Neuronal stem cell (in vitro differentiated cells): ENCODE measurements at regions not wholly inside any gene's neighbourhood (a gene's known extent, or its start where the extent isn't known, plus 50 kb on each side); places are given as distances from the start of the nearest gene placed in this dataset.

Source experiments
- DNase-seq: peaks from one replicate; pipeline ENCODE4 v3.0.0-alpha.2; 2013; ENCODE audit warnings: low spot score
- H2AFZ ChIP-seq: one replicate; pipeline ENCODE4 v1.6.1; 2013; ENCODE audit warnings: mild to moderate bottlenecking, low read length, inconsistent platforms
- H2AK5ac ChIP-seq: 2 replicates; pipeline ENCODE4 v1.6.1; 2013; ENCODE audit warnings: low read depth, mild to moderate bottlenecking, inconsistent platforms, low read length, moderate library complexity, mixed read lengths
- H2BK120ac ChIP-seq: 2 replicates; pipeline ENCODE4 v1.6.1; 2013; ENCODE audit warnings: low read depth, mild to moderate bottlenecking, inconsistent platforms, low read length, moderate library complexity, mixed read lengths
- H2BK12ac ChIP-seq: one replicate; pipeline ENCODE4 v1.6.1; 2013; ENCODE audit warnings: low read length, inconsistent platforms
- H2BK15ac ChIP-seq: 2 replicates; pipeline ENCODE4 v1.6.1; 2013; ENCODE audit warnings: mild to moderate bottlenecking, low read length, inconsistent platforms, mixed read lengths
- H2BK5ac ChIP-seq: one replicate; pipeline ENCODE4 v1.6.1; 2013; ENCODE audit warnings: inconsistent platforms, mild to moderate bottlenecking, low read length, moderate library complexity
- H3K14ac ChIP-seq: one replicate; pipeline ENCODE4 v1.6.1; 2013; ENCODE audit warnings: low read length, inconsistent platforms
- H3K18ac ChIP-seq: 2 replicates; pipeline ENCODE4 v1.6.1; 2013; ENCODE audit warnings: low read length, inconsistent platforms
- H3K23ac ChIP-seq: 2 replicates; pipeline ENCODE4 v1.6.1; 2013; ENCODE audit warnings: low read depth, mild to moderate bottlenecking, mixed read lengths, low read length, inconsistent platforms; ENCODE audit not compliant: poor library complexity
- H3K27ac ChIP-seq: replicated peaks from 3 replicates; pipeline ENCODE4 v1.5.1; 2013; ENCODE audit warnings: low read length, inconsistent platforms
- H3K27me3 ChIP-seq, 3 experiments: 2 replicates each; pipeline ENCODE4 v1.6.1; 2013; ENCODE audit warnings: low read length in 3 of 3, mild to moderate bottlenecking in 2 of 3, inconsistent platforms in 1 of 3, low read depth in 1 of 3, mixed read lengths in 1 of 3, moderate library complexity in 1 of 3; ENCODE audit not compliant: control insufficient read depth in 3 of 3, insufficient read depth in 3 of 3
- H3K36me3 ChIP-seq, 2 donors: replicated peaks in 1 of 2; 2 replicates each; pipeline ENCODE4 v1.6.1; 2013; ENCODE audit warnings: low read length in 2 of 2; ENCODE audit not compliant: control insufficient read depth in 2 of 2, insufficient read depth in 2 of 2
- H3K4ac ChIP-seq: 2 replicates; pipeline ENCODE4 v1.6.1; 2013; ENCODE audit warnings: inconsistent platforms, mild to moderate bottlenecking, low read length, moderate library complexity
- H3K4me1 ChIP-seq, 2 donors: 1 replicate in 1 of 2; 2 replicates in 1 of 2; pipeline ENCODE4 v1.6.1; 2013; ENCODE audit warnings: low read length in 2 of 2, low read depth in 1 of 2; ENCODE audit not compliant: control insufficient read depth in 2 of 2, insufficient read depth in 1 of 2
- H3K4me2 ChIP-seq: one replicate; pipeline ENCODE4 v1.6.1; 2013; ENCODE audit warnings: mild to moderate bottlenecking, low read length, inconsistent platforms; ENCODE audit not compliant: insufficient read depth, poor library complexity, severe bottlenecking
- H3K4me3 ChIP-seq, 2 donors: 2 replicates each; pipeline ENCODE4 v1.5.1; 2013; ENCODE audit warnings: low read length in 2 of 2, mild to moderate bottlenecking in 2 of 2, inconsistent platforms in 1 of 2, moderate library complexity in 1 of 2
- H3K79me1 ChIP-seq: one replicate; pipeline ENCODE4 v1.6.1; 2013; ENCODE audit warnings: low read depth, mild to moderate bottlenecking, inconsistent platforms, low read length, moderate library complexity
- H3K9ac ChIP-seq: one replicate; pipeline ENCODE4 v1.6.1; 2013; ENCODE audit warnings: mild to moderate bottlenecking, low read depth, low read length, inconsistent platforms; ENCODE audit not compliant: poor library complexity
- H3K9me3 ChIP-seq, 2 donors: replicated peaks in 1 of 2; 2 replicates each; pipeline versions ENCODE3 to v1.6.1; 2013; ENCODE audit warnings: low read length in 2 of 2, mild to moderate bottlenecking in 2 of 2, inconsistent platforms in 1 of 2, low read depth in 1 of 2, mixed read lengths in 1 of 2, moderate library complexity in 1 of 2; ENCODE audit not compliant: control insufficient read depth in 2 of 2, insufficient read depth in 1 of 2
- H4K8ac ChIP-seq: one replicate; pipeline ENCODE4 v1.6.1; 2013; ENCODE audit warnings: low read depth, mild to moderate bottlenecking, inconsistent platforms, low read length, moderate library complexity
- H4K91ac ChIP-seq: one replicate; pipeline ENCODE4 v1.6.1; 2013; ENCODE audit warnings: low read length, low read depth, mild to moderate bottlenecking, inconsistent platforms; ENCODE audit not compliant: poor library complexity
- WGBS, 2 donors: extraction: QIAGEN DNeasy Blood & Tissue Kit; methylation state at CpG; one replicate each; pipeline ENCODE4 v1.1.7; 2013; ENCODE audit warnings: missing lambda C conversion rate in 2 of 2, mixed read lengths in 1 of 2; ENCODE audit not compliant: insufficient read length in 2 of 2, insufficient replicate concordance in 1 of 2; ENCODE audit errors: extremely low coverage in 2 of 2; 5-methylcytosine and 5-hydroxymethylcytosine counted together

- H4K8ac ChIP-seq = no peak overlapping the region
- no peak overlapping the region for H4K91ac ChIP-seq
- H3K4me2 ChIP-seq = no peak overlapping the region
- peaks cover 0 to 5% of the 10 kb centered on the region in 2 donors for H3K9me3 ChIP-seq
- H3K27ac ChIP-seq = no peak overlapping the region
- no peak overlapping the region for H3K9ac ChIP-seq
- H2BK15ac ChIP-seq = no peak overlapping the region
- H2BK5ac ChIP-seq = no peak overlapping the region
- H3K18ac ChIP-seq = no peak overlapping the region
- H2AFZ ChIP-seq = no peak overlapping the region
- no peak overlapping the region for H3K14ac ChIP-seq
- no peak overlapping the region for H2BK12ac ChIP-seq
- no peaks in the 10 kb centered on the region for H3K27me3 ChIP-seq
- H3K79me1 ChIP-seq = no peaks in the 10 kb centered on the region
- no peaks in the 10 kb centered on the region for H3K36me3 ChIP-seq
- no peak overlapping the region for H3K23ac ChIP-seq
- H3K4me1 ChIP-seq = no peaks in the 10 kb centered on the region
- H2BK120ac ChIP-seq = no peak overlapping the region
- DNase-seq = no peak
- no peak overlapping the region for H2AK5ac ChIP-seq
- H3K4me3 ChIP-seq = no peak overlapping the region
- H3K4ac ChIP-seq = no peak overlapping the region
Measured at GRCh38 chr6:23021487-23021886, 452.1 kb downstream of the HDGFL1 start.

DNA sequence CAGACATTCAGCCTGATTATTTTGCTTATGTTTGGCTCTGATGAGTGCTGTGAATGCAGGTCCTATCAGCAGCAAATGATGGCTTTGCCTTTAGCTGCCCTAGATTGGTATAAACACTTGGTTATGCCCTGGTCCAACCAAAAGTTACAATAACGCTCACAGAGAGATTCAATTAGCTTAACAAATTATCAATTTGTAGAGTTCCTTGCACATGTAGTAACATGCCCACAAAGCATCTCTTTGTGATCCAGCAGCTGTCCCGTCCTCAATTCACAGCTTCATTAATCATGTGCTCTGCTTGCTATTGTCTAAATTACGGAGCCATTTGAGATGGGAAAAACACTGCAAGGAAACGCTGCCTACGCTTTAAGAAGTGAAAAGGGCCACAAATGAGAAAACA, 457.9 kb downstream of the HDGFL1 start:
- H4K91ac ChIP-seq = no peak overlapping the region
- H3K23ac ChIP-seq = no peak overlapping the region
- peaks cover 5 to 12% of the 10 kb centered on the region in 2 donors for H3K4me1 ChIP-seq
- no CpG with 5 or more reads among the region's 5 CpGs for WGBS, 2 donors
- H3K4me2 ChIP-seq = peak overlapping the region; percentile 18
- no peak overlapping the region for H4K8ac ChIP-seq
- H3K4ac ChIP-seq = no peak overlapping the region
- peak overlapping the region; percentile 15 for H3K18ac ChIP-seq
- H2BK5ac ChIP-seq = no peak overlapping the region
- no peak overlapping the region for H3K9ac ChIP-seq
- H3K27ac ChIP-seq = peak overlapping the region; percentile 10
- H2AK5ac ChIP-seq = no peak overlapping the region
- no peaks in the 10 kb centered on the region for H3K9me3 ChIP-seq
- no peak overlapping the region for H2BK15ac ChIP-seq
- no peak overlapping the region for H2BK120ac ChIP-seq
- H3K4me3 ChIP-seq = no peak overlapping the region
- no peak overlapping the region for H3K14ac ChIP-seq
- H3K79me1 ChIP-seq = no peaks in the 10 kb centered on the region
- DNase-seq = no peak
- no peaks in the 10 kb centered on the region for H3K36me3 ChIP-seq
- peak overlapping the region; percentile 42 for H2AFZ ChIP-seq
- no peak overlapping the region for H2BK12ac ChIP-seq
- no peaks in the 10 kb centered on the region for H3K27me3 ChIP-seq

GRCh38 chr6:23031986-23032385, 462.6 kb downstream of the HDGFL1 start:
- Histone ChIP-seq H3K14ac (no peak overlapping the region), H2BK15ac (no peak overlapping the region), H2AFZ (no peak overlapping the region), H3K27ac (no peak overlapping the region), H2BK5ac (no peak overlapping the region), H3K18ac (no peak overlapping the region), H2BK120ac (no peak overlapping the region), H4K8ac (no peak overlapping the region), H3K4me2 (no peak overlapping the region), H4K91ac (no peak overlapping the region), H3K4me1 (peaks cover 5 to 12% of the 10 kb centered on the region in 2 donors), H3K27me3 (no peaks in the 10 kb centered on the region), H3K23ac (no peak overlapping the region), H3K9me3 (no peaks in the 10 kb centered on the region), H3K9ac (no peak overlapping the region), H3K79me1 (no peaks in the 10 kb centered on the region), H3K36me3 (no peaks in the 10 kb centered on the region), H3K4ac (no peak overlapping the region), H2AK5ac (no peak overlapping the region), H3K4me3 (no peak overlapping the region), H2BK12ac (no peak overlapping the region)
- no CpG with 5 or more reads among the region's 2 CpGs for whole genome bisulfite sequencing, 2 donors
- no peak for DNase-seq

DNA sequence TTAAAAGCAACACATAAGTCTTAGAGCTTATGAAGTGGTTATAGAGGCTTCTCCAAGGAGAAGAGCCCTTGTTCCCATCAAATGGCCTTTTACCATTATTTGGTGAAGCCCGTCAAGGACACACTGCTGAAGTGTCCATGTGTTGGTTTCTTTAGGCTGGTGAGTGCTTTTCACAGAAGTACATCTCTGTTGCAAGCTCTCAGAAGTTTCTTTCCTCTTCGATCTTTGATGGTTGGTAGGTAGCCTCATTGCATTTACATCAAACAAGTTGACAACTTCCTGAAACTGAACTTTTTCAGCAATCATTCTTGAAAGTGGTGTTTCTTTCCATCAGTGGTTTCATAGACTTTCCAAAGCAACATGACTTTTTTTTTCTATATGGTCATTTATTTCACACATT, 465.6 kb downstream of the HDGFL1 start:
- Histone ChIP-seq H3K4me2 (no peak overlapping the region), H2AK5ac (no peak overlapping the region), H2BK120ac (no peak overlapping the region), H3K14ac (no peak overlapping the region), H3K4me3 (no peak overlapping the region), H3K27me3 (no peaks in the 10 kb centered on the region), H3K9ac (no peak overlapping the region), H4K8ac (no peak overlapping the region), H3K18ac (no peak overlapping the region), H2AFZ (no peak overlapping the region), H3K36me3 (no peaks in the 10 kb centered on the region), H3K79me1 (no peaks in the 10 kb centered on the region), H3K27ac (no peak overlapping the region), H3K4me1 (no peaks in the 10 kb centered on the region), H2BK5ac (no peak overlapping the region), H3K23ac (no peak overlapping the region), H2BK15ac (no peak overlapping the region), H3K4ac (no peak overlapping the region), H2BK12ac (no peak overlapping the region), H4K91ac (no peak overlapping the region), H3K9me3 (no peaks in the 10 kb centered on the region)
- no peak for DNase-seq
- no CpG with 5 or more reads among the region's 2 CpGs for WGBS, 2 donors
